HG02981 (cell line): ENCODE measurements at regions not wholly inside any gene's neighbourhood (a gene's known extent, or its start where the extent isn't known, plus 50 kb on each side); places are given as distances from the start of the nearest gene placed in this dataset.

ENCODE experiments used
- ATAC-seq: cut with Tn5 transposase; IDR thresholded peaks from one replicate; pipeline ENCODE4 v1.9.1; 2021; ENCODE audit warnings: mild to moderate bottlenecking, moderate library complexity; ENCODE audit not compliant: unreplicated experiment

DNA sequence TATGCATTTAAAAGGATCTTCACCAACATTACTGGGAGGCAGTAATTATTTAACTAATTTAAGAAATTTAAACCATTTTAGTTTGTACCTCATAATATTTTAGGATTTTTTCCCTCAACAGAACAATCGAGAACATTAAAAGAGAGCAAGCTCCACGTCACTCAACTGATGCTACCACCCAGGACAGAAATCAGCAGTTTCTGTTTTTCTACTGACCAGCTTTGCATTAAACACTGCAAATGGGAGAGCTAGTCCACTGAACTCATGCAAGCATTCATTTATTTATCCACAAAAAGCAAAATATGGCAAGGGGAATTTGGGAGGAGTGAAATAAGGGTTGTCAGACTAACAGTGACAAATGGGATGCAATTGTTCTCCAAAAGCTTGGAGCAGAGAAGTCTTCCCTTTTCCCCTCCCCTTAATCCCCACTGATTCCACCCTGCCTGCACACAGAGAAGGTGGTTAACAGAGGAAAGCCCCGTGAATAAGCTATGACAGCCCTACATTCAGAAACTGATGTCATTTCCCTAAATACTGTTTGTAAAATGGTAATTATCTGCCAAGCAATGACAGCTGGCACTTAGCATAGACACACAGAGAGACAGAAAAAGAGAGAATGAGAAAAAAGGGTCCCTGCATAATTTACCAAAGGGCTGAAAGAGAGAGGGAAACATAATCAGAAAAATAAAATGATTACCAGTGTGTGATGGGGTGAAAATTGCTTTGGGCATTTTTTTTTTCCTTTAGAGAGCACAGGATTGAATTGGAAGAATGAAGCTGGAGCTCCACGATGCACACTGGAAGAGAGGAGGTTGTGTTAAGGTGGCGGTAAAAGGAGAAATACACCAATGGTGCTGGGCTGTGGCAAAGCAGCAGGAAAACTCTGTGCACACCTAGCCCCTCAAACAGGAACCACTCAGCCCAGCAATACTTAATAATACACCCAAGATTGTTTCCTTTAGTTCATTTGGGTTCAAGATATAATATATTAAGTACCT lies 777.4 kb downstream of the TUSC7 start:
- ATAC-seq, result peak; percentile 73

DNA sequence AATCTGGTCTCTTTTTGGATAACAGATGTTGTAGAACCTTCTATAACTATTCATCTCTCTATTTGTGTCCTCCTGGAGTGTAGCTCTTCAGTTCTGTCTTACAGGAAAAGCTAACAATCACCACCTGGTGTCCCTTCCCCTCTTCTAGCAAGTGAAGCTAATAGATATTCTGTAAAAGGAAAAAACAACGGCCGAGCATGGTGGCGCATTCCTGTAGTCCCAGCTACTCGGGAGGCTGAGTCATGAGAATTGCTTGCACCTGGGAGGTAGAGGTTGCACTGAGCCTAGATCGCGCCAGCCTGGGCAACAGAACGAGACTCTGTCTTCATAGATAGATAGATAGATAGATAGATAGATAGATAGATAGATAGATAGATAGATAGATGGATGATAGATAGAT lies 779.4 kb downstream of the TUSC7 start:
- ATAC-seq, result no peak

DNA sequence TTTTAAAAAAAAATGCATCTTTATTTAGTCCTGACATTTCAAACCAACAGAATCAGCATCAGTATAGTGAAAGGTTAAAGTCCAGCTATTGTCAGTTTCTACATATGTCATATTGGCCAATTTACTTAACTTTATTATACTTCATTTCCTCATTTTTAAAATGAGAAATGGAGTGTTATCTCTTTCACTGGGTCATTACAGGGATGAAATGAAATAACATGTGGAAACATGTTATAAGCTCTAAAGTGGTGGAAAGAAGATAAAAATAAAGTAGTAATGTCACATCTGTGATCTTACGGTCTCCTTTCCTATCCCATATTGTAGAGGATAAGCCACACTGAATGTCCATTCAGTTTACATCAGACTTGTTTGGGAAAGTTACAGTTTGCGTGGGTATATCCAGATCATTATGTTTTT lies 780.1 kb downstream of the TUSC7 start:
- ATAC-seq, result no peak

DNA sequence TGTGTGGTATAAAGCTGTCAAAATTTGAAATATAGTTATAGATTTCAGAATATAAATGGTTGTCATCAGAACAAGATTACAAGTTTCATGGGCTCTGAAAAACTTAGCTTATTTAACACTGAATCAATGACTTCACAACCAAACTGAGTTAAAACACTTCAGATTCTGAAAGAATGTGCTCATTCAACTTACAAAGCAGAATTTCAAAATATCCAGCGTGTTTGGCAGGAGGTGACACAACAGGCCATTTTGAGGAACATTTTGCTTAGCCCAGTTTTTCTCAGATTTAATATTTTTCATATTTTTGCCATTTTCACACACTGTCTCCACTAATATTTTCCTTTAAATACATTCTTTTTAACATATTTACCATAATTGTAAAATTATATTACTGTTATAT lies 781.1 kb downstream of the TUSC7 start:
- ATAC-seq, result no peak

DNA sequence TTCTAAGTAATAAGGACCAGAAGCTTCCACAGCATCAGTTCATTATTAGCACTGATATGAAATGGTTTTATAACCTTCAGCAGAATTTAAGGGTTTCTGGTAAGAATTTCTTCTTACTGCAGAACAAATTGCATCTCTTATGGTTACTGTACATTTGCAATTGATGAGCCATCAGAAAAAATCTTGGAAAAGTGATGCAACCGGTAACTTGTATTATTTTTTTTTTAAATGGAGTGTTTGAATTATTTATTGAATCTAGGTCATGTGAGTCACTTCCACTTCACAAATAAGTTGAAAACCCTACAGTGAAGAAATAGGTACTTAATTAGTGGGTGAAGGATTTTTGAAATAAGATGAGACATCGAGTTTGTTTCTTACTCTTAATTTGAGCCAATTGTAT lies 786.0 kb downstream of the TUSC7 start:
- ATAC-seq, result no peak

DNA sequence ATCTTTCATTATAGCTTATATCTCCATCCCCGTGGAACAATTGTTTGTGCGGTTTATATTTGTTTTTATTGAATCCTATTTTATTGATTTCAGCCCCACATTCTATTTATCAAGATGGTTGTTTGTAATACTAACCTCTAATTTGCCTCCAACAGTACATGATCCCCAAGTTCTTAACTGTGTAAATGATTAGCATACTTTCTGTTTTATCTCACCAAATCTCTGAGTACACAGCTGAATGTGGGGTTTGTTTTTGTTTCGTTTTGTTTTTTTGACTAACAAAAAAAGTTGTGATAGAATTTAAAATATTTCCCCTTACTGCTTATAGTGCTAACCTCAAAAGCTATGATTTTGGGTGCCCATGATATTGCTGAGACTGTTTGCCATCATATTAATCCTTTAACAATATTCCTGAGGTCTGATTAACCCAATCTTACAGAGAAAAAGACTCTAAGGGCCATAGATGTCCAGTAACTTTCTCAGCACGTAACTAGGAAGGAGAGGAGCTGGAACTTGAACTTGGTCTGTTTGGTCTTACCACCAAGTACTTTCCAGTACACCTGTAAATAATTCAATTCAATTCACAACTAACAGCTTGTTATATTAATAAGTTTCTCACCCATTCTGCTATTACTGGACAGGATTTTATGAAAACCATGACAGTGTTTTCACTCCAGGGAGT lies 789.8 kb downstream of the TUSC7 start:
- ATAC-seq, result peak; percentile 57

DNA sequence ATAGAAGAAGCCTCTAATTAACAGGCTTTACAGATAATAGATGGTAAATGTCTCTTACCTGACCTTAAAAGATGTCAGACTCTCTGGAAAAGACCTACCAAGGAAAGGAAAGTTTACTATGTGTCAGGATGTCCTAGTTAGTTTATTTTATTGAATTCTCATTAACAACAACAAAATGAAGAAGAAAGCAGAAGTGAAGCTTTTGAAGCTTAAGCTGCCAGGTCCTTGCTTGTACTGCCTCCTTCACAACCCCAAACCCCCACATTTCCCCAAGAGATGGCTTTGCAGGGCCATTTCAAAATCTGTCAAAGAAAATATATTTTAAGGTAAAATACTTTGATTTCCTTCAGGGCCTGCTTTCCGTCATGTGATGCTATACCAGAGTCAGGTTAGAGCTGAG lies 798.4 kb downstream of the TUSC7 start:
- ATAC-seq, result no peak

DNA sequence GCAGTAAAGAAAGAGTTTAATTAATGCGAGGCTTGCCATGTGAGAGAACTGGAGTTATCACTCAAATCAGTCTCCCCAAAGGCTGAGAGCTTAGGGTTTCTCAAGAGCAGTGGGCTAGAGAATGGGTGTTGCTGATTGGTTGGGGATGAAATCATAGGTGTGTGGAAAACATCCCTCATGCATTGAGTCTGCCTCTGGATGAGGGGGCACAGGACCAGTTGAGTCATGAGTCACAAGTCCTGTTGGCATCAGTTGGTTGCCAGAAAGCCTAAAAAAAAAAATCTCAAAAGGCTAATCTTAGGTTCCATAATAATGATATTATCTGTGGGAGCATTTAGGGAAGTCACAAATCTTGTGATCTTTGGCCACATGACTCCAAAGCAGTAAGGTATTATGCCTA lies 800.3 kb downstream of the TUSC7 start:
- no peak for ATAC-seq

DNA sequence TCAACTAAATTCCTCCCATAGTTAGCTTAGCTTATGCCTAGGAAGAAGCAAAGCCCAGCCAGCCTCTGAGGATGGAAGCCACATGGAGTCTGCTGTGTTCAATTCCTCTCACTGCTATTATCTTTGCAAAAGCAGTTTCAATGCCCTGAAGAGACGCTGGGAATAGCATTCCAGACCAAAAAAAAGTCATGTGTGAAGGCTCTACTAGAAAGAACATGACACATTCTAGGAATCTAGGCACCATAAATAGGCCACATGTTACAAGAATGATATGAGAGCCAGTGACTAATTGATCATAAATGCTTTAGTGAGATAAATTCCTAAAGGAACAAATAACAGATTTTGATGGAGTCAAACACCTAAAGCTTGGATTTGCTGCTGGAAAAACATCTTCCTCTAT lies 800.8 kb downstream of the TUSC7 start:
- ATAC-seq, result no peak

DNA sequence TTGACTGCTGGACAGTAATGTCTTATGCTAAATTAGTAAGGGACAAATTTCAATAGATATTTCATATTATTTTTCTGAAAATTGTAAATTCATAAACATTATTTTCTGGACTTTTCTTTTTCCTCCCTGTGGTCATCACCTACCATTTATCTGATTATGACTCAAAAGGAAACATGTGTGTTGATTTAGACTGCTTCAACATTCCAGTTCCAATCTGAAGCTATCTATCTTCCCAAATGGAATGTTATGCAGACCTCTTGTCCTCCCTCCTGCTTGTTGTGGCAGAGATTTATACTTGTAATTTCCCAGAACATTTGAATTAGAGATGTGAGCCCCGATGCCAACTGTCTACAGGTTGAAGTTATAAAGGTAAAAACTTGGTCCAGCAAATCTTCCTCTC lies 803.4 kb downstream of the TUSC7 start:
- no peak for ATAC-seq

DNA sequence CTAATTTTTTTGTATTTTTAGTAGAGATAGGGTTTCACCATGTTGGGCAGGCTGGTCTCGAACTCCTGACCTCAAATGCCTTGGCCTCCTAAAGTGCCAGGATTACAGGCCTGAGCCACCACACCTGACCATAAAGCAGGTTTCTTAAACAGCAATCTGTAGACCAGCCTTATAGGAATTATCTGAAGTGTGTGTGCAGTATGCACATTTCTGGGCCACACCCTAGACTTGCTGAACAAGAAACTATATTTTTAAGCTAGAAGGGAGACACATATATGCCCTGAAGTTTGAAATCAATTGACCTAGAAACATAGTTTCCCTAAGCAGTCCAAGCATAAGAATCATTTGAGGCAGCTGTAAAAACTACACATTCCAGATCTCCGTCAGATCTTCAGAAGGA lies 805.7 kb downstream of the TUSC7 start:
- no peak for ATAC-seq

DNA sequence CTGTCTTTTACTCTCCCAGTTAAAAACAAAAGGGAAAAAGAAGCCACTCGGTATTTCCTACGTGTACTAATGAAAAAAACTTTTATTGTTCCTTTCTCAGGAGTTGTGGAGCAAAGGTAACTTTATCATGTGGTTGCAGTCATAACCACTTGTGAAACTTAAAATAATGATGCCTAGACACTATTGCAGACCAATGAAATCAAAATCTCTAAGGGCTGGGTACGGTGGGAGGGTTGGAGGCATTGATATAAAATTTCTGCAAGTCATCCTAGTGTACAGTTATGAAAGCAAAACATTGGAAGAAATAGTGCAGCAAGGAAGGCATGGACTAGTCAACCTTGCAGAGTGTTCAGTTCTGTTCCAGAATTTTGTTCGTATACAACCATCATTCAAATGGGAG lies 808.8 kb downstream of the TUSC7 start:
- ATAC-seq, result no peak

DNA sequence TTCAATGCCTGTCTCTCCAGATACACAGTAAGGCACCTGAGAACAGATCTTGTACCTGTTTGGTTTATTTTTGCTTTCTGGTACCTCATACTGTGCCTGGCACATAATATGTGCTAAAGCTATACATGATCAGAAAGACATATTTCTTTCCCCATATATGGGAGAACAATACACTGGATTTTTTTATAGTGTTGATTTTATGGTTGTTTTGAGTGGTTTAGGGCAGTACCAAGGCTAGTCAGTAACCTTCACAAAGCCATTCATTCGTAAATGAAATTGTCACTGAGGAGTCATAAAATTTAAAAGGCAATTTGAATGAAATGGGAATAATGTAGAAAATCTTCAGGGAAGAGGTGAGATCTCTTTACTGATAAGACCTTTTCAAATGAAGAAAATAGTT lies 810.2 kb downstream of the TUSC7 start:
- no peak for ATAC-seq

DNA sequence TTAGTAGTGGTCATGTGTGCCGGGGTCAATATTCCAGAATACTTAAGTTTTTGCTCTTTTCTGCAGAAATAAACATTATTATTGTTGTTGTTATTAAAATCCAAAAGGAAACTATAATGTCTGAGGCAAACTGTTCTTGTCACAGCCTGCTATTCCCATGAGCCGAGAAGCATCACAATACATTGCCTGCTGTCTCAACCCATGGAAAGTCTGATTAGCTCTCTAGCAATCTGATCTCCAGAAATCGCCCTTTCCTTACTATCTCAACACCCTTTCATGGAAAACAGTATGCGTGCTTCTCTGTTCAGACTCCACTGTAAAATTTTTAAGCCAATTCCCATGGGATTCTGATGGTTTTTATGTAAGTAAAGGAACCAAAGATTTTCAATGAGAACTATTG lies 811.0 kb downstream of the TUSC7 start:
- ATAC-seq, result no peak

DNA sequence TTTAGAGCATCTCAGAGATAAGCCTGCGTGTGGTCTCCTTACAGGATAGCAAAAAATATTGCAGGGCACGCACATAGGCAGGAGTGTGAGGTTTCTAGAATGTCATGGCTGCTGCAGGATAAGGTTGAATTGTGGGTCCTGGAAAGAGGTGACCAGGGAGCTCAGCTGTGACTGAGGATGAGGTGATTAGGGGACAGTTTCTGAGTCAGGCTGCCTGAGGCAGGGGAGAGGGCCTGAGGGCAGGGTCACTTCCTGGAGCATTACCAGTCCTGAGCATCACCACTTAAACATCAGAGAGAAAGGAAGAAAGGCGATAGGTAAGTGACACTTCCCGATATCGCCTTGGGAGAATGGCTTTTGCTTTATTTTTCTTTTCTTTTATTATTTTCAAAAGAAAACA lies 813.8 kb downstream of the TUSC7 start:
- no peak for ATAC-seq

DNA sequence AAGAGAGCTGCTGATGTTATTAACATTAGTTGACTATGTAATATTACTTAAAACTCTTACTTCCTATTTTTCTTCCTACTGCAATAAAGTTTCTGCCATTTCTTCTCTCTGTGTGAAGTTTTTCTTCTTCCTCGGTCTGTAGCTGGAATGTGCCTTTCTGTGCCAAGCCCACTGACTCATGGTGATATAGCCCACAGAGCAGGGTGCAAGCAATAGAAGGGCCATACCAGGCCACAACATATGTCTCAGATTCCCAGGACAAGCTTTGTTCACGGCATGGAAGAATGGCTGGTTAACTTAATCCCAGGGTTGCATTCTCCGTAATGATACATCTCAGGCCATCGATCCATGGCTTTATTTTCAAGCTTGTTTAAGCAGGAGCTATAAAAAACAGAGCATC lies 815.3 kb downstream of the TUSC7 start:
- no peak for ATAC-seq

DNA sequence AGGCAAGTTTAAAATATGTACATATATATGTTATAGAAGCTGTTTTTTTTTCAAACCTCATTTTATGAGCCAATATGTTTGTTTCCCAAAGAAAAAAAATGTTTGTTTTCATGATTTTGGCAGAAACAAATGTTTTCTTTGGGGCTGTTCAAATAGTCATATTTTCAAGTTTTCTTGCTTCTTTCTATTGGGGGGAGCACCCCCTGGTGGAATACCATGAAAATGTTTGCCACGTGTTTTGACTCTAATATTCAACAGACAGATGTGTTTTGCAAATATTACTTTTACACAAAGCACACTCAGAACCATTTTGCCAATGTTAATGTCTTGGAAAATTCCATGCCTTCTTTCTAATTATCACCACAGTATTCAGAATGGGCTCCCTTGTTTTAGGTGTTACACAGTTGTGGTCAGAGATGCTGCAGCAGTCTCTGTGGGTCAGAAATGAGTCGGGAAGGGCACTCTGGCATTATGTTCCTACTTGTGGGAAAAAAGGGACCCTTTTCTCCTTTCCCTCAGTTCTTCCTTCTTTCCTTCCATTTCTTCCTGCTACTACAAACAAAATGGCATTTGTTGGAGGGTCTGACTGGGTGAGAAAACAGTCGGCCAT lies 817.0 kb downstream of the TUSC7 start:
- no peak for ATAC-seq

DNA sequence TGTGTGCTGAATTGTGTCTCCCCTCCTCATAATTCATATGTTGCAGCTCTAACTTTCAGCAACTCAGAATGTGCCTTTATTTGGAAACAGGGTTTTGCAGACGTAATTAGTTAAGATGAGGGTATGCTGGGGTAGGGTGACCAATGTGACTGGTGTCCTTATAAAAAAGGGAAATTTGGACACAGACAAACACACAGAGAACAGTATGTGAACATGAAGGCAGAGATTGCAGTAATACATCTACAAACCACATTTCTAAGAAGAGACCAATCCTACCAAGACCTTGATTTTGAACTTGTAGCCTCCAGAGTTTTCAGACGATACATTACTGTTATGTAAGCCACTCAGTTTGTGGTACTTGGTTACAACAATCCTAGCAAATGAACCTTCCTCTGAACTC lies 817.8 kb downstream of the TUSC7 start:
- no peak for ATAC-seq

DNA sequence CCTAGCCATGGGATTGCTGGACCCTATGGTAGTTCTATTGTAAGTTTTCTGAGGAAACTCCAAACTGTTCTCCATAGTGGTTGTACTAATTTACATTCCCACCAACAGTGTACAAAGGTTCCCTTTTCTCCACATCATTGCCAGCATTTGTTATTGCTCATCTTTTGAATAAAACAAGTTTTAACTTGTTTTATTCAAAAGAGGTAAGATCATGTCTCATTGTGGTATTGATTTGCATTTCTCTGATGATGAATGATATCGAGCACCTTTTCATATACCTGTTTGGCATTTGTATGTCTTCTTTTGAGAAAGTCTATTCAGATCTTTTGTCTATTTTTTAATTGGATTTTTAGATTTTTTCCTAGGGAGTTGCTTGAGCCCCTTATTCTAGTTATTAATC lies 819.1 kb downstream of the TUSC7 start:
- no peak for ATAC-seq

DNA sequence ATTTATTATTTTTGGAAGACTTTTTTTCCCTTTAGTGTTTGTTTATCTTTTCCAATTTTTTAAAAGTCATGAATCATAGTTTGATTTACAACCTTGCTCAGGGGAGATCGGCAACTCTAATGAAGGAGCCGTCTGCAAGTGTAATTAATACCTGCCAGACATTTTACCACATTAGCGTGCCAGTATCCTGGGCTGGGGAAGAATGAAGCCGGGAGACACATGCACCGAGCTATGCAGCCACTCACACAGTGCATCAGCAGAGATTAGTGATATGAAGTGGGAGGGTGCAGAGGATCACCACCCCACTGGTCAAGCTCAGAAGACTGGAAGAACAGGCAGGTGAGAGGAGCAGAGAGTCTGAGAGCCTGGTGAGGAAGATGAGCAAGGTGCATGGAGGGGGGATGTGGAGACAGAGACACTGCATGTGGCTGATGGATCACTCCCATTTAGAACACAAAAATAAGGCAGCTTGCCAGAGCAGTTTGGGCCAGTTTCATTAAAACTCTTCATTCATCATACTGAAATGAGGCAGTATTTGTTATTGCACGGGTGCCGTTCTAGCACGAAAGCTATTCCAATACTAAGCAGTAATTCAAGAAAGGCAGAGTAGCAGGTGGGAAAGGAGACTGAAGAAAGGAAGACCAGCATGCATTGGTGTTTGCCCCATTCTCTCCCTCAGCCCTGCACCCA lies 821.6 kb downstream of the TUSC7 start:
- no peak for ATAC-seq

DNA sequence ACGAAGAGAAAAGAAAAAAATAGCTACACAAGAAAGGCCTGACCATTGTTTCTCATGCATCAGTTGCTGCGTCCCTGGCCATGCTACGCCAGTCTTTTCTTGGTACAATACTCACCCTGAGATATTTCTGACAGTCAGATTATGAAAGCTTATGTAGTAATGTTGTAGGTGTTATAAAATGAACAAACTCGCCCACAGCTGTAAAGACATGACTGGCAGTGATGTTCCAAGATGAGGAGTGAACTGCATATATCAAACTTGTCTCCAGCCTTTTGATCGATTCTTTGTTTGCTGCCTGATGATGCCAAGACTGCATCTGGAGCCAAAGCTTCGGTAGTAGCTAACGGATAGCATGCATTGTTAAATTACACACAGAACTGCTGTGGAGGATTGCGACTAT lies 822.7 kb downstream of the TUSC7 start:
- ATAC-seq, result no peak
